ENCODE measurements at regions not wholly inside any gene's neighbourhood (a gene's known extent, or its start where the extent isn't known, plus 50 kb on each side); places are given as distances from the start of the nearest gene placed in this dataset.

GRCh38 chr20:52270001-52270606 lies 78.5 kb upstream of the ZFP64 start:
- no peak for TF ChIP-seq CTCF (IDR thresholded peaks at IDR 0.05; ENCODE audit: low read depth, low read length)
- TF ChIP-seq EZH2phosphoT487 (IDR thresholded peaks at IDR 0.05; ENCODE audit: low read depth), result no peak
